Right renal cortex interstitium (tissue), 3 donors: ENCODE measurements at regions not wholly inside any gene's neighbourhood (a gene's known extent, or its start where the extent isn't known, plus 50 kb on each side); places are given as distances from the start of the nearest gene placed in this dataset.

Experiments
- DNase-seq, 3 donors: peaks; one replicate each; pipeline ENCODE4 v3.0.0-alpha.2; 2013; ENCODE audit warnings: low read depth in 3 of 3, low spot score in 2 of 3

DNA sequence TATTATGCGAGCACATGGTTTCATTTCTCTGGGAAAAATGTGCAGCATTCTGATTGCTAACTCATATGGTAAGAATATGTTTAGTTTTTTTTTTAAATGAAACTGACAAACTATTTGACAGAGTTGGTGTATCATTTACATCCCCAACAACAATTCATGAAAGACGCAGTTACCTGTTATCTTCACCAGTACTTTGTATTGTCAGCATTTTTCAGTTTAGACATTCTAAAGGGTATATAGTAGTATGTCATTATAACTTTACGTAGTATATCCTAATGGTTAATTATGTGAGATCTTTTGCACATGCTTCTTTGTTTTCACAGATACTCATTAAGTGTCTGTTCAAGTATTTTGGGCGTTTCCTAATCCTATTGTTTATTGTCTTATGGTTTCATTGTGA lies 891.1 kb upstream of the AGA start:
- DNase-seq, result no peak

DNA sequence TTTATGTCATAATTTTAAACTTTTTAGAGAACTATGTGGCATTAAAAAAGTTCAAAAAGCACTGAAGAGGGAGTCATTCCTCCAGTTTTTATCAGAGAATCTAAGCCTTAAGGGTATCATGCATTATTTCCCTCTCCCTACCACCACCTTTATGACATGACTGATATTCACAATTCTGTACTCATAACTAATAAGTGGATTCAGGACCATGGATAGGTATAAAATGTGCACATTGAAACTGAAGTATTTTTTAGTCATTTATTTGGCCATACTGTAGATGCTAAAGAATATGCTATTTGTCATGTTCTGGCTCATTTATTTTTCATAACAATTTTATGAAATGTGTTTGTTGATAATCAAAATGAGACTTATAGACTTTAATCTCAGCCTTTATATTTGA lies 897.5 kb upstream of the AGA start:
- DNase-seq, result no peak

DNA sequence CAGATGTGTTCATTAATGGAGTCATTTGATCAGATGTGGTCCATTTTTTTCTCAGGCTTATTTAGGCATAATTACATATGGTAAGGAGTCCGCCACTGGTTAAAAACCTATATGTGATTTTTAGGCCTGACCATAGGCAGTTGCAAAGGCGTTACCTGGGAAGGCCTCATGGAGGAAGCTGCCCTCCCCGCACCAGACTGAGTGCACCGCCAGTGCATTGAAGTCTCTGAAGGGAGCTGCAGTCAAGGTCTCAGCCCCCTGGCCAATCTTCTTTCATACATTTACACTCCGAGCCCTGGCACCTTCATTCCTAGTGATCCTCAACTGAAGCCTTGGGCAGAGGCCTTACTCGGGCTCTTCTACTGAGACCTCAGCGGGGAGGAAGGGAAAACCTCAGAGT lies 898.2 kb upstream of the AGA start:
- DNase-seq, result no peak

DNA sequence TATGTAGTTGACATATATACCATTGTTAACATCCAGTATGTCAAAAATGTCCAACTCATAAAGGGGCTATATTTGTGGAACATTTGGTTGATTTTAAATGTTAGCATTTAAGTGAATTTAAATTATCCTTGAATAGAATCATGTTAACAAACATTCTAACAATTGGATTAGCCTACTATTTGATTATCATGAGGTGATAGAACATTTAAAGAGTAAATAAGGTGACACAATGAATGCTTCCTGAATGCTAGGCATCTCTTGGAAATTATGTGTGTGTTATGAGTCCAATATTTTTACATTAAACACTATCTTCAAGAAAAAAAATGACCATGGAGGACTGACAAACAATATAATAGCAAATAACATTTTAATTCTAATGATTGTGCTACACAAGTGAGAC lies 901.9 kb upstream of the AGA start:
- DNase-seq, result no peak

DNA sequence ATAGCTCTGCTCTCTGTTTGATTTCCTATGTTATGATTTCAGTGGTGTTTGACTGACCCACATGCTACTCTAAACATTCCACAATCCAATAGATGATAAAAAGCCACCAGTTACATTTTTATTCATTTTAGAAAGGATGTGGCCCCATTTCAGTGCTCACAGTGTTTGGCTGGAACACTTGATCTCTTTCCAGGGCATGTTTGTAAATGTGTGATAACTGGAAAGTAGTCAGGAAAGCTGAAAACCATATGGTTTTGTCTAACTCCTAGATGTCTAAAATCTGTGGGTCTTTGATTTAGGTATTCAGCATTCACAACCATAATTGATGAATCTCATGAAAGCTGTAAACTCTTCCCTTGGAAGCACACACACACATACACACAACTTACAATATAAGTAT lies 904.9 kb upstream of the AGA start:
- no peak for DNase-seq

DNA sequence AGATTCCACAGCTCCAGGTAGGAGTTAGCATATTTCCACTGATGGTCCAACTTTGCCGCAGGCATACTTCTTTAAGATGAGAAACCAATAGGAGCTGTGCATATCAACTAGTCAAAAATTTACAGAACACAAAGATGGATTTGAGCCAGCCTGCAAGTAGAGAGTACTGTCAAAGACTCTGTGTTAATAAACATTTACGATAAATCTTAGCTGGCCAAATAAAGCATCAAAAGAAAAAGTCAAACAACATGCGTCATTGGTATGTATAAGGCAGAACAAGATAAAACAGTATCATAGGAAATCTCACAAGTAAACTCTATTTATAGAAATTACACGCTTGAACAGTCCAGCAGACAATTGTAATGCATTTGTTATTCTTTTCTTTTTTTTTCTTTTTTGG lies 907.4 kb upstream of the AGA start:
- no peak for DNase-seq

DNA sequence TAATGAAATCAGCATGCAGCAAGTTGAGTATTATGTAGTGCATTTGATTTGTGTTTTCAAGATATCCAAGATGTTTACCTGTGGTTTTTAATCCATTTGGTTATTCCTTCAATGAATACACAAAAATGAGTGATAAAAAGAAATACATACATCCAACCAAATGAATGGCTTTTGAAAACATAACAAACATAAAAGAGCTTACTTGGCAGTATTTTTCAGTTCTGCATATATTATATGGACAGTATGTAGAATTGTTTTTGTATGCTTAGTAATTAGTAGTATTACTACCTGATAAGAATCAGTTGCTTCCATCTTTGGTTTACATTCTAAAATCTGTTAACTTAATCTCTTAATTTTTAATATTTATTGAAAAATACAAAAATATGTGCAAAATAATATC lies 908.9 kb upstream of the AGA start:
- DNase-seq, result no peak

DNA sequence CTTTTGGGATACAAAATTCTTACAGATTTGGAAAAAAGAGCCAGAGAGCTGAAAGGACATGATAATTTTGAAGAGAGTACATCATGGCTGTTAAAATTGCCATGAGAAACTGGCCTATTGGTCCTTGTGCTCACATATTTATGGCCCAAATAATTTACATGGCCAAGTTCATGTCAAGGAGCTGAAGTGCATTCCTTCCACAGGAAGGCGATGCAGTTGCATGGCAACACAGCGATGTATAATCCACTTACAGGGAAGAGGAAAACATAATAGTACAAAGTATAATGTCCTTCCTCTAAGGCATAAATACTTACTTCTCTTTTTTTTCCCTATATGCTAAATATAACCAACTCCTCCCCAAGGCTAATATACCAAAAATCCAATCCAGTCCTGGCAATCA lies 914.5 kb upstream of the AGA start:
- no peak for DNase-seq

DNA sequence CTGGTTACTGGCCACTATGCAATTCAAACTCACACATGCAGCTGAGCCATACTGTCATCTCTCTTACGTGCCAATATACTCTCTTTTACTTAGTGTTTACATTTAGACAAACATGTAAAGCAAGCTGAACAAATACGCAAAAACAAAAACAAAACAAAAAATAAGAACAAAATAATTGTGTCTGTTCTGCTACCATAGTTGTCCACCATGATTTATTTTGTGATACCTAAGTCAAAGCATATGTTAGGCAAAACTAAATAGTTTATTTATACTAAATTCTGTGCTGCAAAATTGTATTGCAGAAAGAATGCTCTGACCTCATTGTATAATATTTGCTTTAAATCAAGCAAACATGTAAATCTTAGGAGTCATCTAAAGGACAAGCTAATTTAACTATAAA lies 943.2 kb upstream of the AGA start:
- DNase-seq, result no peak

DNA sequence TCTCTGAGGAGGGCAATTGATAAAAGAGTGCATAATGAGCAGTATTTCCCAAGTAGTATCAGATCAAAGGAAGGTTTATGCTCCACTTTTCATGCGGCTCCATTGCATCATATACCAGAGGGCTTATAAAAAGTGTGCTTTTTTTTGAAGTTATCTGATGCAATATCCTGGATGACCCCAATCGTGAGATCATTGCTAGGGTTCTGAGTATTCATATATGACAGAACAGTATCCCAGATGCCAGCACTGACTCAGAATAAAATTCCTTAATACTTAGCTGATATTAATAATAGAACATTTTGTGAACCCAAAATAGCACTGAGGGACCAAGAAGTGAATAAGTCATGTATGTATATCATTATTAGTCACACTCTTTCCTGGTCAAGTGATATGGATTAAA lies 945.5 kb upstream of the AGA start:
- DNase-seq, result no peak

DNA sequence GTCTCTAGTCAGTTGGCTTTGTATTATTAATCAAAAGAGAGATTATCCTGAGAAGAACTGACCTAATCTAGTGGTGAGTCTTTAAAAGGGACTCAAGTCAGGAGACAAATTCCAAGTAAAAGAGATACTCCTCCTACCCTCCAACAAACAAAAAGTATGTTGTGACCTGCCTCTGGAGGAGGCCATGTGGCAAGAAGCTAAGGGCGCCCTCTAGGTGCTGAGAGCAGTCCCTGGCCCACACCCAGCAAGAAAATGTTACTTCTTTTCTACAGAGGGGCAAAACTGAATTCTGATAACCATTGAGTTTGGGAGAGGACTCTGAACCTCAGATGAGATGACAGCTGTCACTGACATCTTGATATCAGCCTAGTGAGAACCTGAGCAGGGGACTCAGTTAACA lies 953.6 kb upstream of the AGA start:
- no peak for DNase-seq

DNA sequence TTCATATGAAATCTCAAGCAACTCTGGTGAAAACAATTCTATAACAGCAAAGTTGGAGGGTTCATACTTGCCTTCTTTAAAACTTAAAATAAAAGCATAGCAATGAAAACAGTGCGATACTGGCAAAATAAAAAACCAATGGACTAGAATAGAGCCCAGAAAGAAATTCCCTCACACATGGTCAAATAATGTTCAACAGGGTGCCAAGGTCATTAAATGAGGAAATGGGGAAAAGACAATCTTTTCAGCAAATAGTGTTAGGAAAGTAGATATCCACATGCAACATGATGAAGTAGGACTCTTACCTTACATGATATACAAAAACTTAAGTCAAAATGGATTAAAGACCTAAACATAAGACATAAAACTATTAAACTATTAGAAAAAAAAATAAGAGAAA lies 970.2 kb upstream of the AGA start:
- DNase-seq, result no peak

DNA sequence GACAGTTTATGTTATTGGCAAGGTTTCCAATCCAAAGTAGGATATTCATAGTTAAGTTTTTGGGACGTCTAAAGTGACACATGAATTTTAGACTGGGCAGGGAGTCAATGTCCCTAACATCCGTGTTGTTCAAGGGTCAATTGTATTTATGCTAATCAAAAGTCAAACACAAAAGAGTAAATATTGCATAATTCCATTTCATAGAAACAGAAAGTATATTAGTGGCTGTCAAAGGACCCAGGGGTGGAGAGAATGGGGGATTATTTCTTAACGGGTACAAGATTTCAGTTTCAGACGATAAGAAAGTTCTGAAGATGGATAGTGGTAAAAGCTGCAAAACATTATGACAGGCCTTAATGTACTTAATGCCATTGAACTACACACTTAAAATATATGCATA lies 971.8 kb upstream of the AGA start:
- no peak for DNase-seq

DNA sequence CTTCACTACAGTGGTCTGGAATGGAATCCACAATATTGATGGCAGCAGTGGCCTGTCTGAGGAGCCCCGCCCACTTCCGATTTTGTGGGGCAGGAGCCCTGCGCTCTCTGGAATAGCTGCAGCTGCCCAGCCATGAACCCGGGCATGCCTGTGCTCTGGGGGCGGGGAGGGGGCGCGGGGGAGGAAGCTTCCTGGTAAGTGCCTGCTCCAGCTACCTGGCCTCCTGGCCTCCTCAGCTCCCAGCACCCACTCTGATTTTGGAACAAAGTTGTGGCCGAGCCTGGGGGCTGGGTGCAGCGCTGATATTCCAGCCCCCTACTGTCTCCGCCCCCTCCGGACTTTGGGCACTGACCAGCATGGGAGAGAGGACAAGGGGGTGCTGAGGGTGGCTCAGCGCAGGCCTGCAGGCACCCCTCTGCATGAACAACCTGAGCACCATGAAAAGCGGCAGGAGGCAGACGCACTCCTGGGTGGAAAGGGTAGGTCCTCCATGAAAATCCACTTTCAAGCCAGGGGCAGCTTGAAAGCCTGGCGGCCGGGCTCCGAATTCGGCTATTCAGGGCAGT lies 972.7 kb upstream of the AGA start:
- DNase-seq, result no peak

DNA sequence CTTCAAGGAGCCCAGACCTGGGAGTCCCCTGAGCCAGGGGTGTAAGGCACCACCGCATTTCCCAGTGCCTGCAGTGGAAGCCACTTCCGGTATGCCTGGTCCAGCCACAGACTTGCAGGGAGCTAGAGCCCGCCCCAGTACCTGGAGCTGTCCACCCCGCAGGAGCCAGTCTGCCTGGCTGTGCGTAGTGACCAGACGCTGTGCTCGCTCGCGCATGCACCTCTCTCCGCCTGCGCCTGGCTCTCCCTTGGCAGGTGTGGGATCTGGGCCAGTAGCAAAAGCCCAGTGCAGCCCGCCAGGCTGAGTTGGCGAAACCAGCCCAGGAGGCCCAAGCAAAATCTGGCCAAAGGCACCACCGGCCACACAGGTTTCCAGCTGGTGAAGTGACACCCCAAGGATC lies 973.7 kb upstream of the AGA start:
- DNase-seq, result no peak

DNA sequence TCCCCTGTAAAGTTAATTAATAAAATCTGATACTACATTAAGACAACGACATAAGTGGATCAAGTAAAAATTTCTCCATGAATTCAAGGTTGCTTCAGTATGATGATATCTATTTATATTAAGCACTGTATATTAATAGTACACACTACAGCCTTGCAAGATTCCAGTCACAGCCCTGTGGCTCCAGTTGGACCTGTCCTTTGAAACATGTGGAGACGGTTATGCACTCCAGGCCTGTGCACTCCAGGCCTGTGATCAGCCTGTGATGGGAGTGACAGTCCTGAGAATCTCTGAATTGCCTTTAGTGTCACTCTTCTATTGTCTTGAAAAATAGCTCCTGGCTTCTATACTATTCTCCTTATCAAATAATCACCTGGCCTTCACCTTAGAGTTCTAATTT lies 981.1 kb upstream of the AGA start:
- DNase-seq, result no peak

DNA sequence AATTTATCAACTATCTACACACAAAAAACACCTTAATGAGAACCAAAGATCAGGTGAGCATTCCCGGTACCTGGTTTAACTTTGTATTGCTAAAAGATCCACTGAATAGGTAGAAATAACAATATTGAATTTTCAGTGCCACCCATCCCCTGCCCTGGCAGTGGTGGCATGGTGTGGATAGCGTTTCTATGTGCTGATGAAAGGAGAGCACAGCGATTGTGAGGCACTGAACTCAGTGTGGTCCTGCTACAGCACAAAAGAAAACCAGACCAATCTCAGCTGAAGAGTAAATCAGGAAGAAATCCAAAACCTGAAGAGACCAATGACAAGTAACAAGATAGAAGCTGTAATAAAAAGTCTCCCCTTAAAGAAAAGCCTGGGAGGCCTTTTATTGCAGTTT lies 984.6 kb upstream of the AGA start:
- no peak for DNase-seq

DNA sequence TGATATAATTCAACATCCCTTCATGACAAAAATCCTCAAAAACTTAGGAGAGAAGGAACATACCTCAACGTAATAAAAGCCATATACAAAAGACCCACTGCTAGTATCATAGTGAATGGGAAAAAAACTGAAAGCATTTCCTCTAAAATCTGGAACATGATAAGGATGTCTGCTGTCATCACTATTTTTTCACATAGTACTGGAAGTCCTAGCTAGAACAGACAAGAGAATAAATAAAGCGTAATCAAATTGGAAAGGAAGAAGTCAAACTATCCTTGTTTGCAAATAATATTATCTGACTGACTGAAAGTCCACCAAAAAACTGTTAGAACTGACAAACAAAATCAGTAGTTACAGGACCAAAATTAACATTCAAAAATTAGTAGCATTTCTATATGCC lies 985.4 kb upstream of the AGA start:
- DNase-seq, result no peak

DNA sequence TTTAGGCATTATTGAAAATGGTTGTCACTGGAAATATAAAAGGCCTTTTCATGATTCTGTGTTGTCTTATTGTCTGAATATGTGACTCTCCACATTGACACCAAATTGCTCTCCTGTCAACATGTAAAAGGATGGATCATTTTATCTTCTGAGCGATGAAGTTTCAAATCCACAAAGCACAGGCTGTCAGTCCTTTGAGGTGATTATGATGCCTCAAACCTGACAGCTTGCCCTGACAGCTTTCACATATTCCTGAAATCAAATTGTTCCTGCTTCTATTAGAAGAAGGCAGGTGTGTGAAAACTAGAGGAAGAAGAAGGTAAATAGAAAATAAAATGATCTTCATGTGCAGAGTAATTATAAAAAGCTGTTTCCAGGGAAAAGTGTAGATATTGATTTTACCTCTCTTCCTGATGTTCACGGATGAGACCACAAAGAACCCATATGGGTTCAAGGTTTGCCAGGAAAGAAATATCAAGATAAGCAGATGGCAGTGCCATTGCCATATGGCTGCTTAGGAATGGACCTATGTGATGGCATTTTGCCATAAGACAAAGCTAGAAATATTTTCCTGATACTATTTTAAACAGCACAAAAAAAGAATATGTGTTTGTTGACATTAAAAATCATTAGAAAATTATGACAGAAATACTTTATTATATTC lies 1006.3 kb upstream of the AGA start:
- DNase-seq, result no peak

DNA sequence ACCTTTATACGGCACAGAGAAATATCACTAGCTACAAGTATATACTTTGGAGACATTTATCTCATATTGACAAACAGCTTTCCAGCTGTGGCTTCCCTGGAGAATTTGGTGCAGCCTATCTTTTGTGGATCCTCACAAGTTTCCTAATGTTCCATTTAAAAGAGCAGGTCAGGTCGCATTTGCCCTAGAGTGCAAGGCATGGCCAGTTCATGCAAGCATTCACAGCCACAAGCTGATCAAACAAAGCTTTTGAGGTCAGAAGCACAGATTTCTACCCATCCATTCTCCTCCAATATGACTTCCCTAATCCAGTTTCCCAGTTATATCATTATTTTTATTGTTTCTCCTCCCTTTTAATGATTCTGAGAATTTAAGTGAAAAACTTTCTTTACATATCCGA lies 1008.4 kb upstream of the AGA start:
- no peak for DNase-seq

DNA sequence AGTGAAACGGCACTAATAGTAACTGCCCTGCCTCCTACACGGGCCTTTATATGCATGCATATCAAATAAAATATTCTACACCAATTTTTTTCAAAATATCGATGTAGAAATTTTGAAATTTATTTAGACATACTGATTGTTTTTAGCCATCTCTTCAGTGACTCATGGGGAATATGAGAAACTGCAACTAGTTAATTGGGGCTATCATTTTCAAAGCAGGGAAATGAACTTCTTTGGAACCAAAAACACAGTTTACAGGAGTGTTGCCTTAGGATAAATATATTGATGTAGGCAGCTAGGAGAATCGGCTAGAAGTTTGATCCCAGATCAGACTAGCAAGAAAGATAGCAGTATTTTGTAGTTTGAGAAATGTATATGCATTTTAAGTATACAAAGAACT lies 1010.8 kb upstream of the AGA start:
- DNase-seq, result no peak

DNA sequence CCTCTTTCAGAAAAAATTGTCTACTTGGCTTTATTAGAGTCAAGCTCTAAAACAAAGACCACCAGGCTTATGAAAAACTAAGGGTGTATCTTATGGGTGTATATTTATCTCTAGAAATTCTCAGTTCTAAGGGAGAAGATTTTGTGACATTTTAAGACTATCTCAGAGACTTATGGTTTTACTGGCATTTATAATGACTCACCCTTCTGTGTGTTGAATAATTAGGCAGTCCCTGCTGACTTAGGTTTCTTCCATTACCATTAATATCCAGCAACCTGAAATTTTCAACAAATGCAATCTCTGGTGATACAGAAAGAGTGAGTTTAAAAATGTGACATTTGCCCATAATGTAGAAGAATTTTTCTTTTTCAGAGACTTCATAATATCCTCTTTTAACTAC lies 1015.0 kb upstream of the AGA start:
- no peak for DNase-seq

DNA sequence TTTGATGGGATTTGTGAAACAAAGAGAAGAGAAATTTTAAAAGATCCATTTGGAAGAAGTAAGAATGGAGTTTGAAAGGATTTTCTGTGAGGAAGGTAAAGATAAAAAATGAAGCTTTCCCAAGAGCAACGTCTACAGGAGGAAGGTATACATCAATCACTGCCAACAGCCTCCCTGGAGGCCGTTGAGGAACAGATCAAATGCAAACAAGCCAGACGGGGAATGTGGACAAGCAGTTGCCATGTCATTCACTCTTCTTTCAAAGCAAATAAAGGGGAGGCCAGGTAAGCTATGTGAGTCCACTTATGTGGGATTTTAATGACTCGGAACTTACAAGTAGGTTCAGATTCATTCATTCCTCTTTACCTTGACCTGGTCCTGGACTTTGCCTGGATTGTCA lies 1020.5 kb upstream of the AGA start:
- DNase-seq, result no peak
